HG03175 (cell line): ENCODE measurements at regions not wholly inside any gene's neighbourhood (a gene's known extent, or its start where the extent isn't known, plus 50 kb on each side); places are given as distances from the start of the nearest gene placed in this dataset.
A peak's percentile ranks its signal among the peaks of the same experiment; 100 is the strongest.

ENCODE experiments used
- ATAC-seq: cut with Tn5 transposase; IDR thresholded peaks from one replicate; pipeline ENCODE4 v1.9.1; 2021; ENCODE audit warnings: mild to moderate bottlenecking, moderate library complexity; ENCODE audit not compliant: unreplicated experiment

- no peak for ATAC-seq
These were observed 71.0 kb upstream of the OTUD4 start for GRCh38 chr4:145251391-145251790.

- ATAC-seq = no peak
These were observed 68.6 kb upstream of the OTUD4 start for GRCh38 chr4:145248971-145249370.

GRCh38 chr4:145248502-145248901 is 68.1 kb upstream of the OTUD4 start:
- ATAC-seq = no peak

- ATAC-seq = peak; percentile 97
These were observed 53.8 kb upstream of the OTUD4 start for GRCh38 chr4:145234091-145234706.

- no peak for ATAC-seq
These were observed 51.7 kb upstream of the OTUD4 start for GRCh38 chr4:145231906-145232700.

- ATAC-seq = no peak
These were observed 50.3 kb upstream of the OTUD4 start for GRCh38 chr4:145230726-145231125.
